DOHH2 (cell line): ENCODE measurements at regions not wholly inside any gene's neighbourhood (a gene's known extent, or its start where the extent isn't known, plus 50 kb on each side); places are given as distances from the start of the nearest gene placed in this dataset.

Experiments used
- H3F3A ChIP-seq: fragments of 200-600 bp; sonication (generic), shearing (Covaris generic); 2 replicates; pipeline ENCODE4 v1.6.0; 2016; ENCODE audit warnings: antibody characterized with exemption, mild to moderate bottlenecking; ENCODE audit not compliant: control insufficient read depth, insufficient read depth
- H3K27ac ChIP-seq: fragments of 200-600 bp; sonication (generic); 2 replicates; pipeline ENCODE4 v1.5.1; 2014; ENCODE audit warnings: low read depth, mild to moderate bottlenecking, low read length, moderate library complexity
- H3K27me3 ChIP-seq: fragments of 200-600 bp; sonication (generic); 2 replicates; pipeline ENCODE4 v1.6.1; 2014; ENCODE audit warnings: mild to moderate bottlenecking, low read length, mixed read lengths; ENCODE audit not compliant: control insufficient read depth
- H3K36me3 ChIP-seq: fragments of 200-600 bp; sonication (generic); 2 replicates; pipeline ENCODE4 v1.6.1; 2014; ENCODE audit warnings: mild to moderate bottlenecking, low read length, moderate library complexity, mixed read lengths; ENCODE audit not compliant: control insufficient read depth
- H3K4me1 ChIP-seq: fragments of 200-600 bp; sonication (generic); 2 replicates; pipeline ENCODE4 v1.6.1; 2014; ENCODE audit warnings: mild to moderate bottlenecking, low read length, mixed read lengths; ENCODE audit not compliant: control insufficient read depth
- H3K4me2 ChIP-seq: fragments of 200-600 bp; sonication (generic); 2 replicates; pipeline ENCODE4 v1.6.0; 2014; ENCODE audit warnings: mild to moderate bottlenecking, low read length, moderate library complexity
- H3K4me3 ChIP-seq: fragments of 200-600 bp; sonication (generic); 2 replicates; pipeline ENCODE4 v1.5.1; 2014; ENCODE audit warnings: mild to moderate bottlenecking, low read length, mixed read lengths
- H3K79me2 ChIP-seq: fragments of 200-600 bp; sonication (generic); 2 replicates; pipeline ENCODE4 v1.6.1; 2014; ENCODE audit warnings: mild to moderate bottlenecking, low read length, mixed read lengths; ENCODE audit not compliant: control insufficient read depth
- H3K9me2 ChIP-seq: fragments of 200-600 bp; sonication (generic); replicated peaks from 2 replicates; pipeline ENCODE4 v1.6.1; 2014; ENCODE audit warnings: mild to moderate bottlenecking, low read length, mixed read lengths; ENCODE audit not compliant: control insufficient read depth
- H3K9me3 ChIP-seq: fragments of 200-600 bp; sonication (generic); 2 replicates; pipeline ENCODE4 v1.6.1; 2014; ENCODE audit warnings: antibody characterized with exemption, low read length, mixed read lengths; ENCODE audit not compliant: control insufficient read depth, insufficient read depth
- H4K20me1 ChIP-seq: fragments of 200-600 bp; sonication (generic); 2 replicates; pipeline ENCODE4 v1.6.0; 2014; ENCODE audit warnings: low read depth, mild to moderate bottlenecking, antibody characterized with exemption, low read length, moderate library complexity; ENCODE audit not compliant: control insufficient read depth, insufficient read depth
- EZH2phosphoT487 ChIP-seq: fragments of 200-600 bp; sonication (generic); IDR thresholded peaks from 2 replicates; pipeline ENCODE4 v1.6.1; 2017; ENCODE audit warnings: borderline replicate concordance, mild to moderate bottlenecking, antibody characterized with exemption, low read length, moderate library complexity, mixed read lengths
- TF ChIP-seq, protein P1 (sequence below): fragments of 200-600 bp; sonication (generic); IDR thresholded peaks from one replicate; pipeline ENCODE4 v1.5.1; 2014; ENCODE audit warnings: antibody characterized with exemption, mild to moderate bottlenecking, low read depth, low read length; ENCODE audit not compliant: poor library complexity, severe bottlenecking

DNA sequence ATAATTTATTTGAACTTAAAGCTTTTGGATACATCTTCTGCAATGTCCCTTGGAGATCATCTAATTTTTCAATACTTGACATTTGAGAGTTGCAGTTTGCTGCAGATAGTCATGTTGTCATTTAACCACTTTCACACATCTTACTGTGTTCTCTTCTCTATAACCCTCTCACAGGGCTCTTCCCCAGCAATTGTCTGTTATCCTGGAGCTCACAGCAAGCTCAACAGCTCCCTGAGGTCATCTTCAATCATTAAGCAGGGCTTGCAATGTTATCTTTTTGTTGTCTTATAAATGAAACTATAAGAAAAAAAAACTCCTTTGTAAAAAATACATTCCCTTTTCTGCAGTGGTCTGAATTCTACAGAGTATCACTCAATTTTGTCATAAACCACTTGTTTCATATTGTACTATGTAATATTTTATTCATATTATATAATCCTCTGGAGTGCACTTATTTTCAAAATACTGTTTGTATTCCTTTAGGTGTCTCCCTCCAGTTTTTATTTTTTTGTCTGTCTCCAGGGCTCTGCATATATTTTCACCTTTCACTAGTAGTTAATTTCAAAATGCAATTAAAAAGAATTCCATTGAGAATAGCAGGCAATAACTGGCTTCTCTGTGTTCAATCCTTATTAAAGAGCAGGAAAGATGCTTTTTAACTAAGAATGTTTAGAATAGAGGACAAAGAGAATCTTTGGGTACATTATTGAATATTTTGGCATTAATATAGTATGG lies 106.3 kb upstream of the ARSJ start:
- H3K9me2 ChIP-seq: no peaks in the 10 kb centered on the region
- TF ChIP-seq, protein P1, sequence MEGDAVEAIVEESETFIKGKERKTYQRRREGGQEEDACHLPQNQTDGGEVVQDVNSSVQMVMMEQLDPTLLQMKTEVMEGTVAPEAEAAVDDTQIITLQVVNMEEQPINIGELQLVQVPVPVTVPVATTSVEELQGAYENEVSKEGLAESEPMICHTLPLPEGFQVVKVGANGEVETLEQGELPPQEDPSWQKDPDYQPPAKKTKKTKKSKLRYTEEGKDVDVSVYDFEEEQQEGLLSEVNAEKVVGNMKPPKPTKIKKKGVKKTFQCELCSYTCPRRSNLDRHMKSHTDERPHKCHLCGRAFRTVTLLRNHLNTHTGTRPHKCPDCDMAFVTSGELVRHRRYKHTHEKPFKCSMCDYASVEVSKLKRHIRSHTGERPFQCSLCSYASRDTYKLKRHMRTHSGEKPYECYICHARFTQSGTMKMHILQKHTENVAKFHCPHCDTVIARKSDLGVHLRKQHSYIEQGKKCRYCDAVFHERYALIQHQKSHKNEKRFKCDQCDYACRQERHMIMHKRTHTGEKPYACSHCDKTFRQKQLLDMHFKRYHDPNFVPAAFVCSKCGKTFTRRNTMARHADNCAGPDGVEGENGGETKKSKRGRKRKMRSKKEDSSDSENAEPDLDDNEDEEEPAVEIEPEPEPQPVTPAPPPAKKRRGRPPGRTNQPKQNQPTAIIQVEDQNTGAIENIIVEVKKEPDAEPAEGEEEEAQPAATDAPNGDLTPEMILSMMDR: no peak
- TF ChIP-seq EZH2phosphoT487: no peak
- no peaks in the 10 kb centered on the region for H3K36me3 ChIP-seq
- H3K79me2 ChIP-seq: no peaks in the 10 kb centered on the region
- no peaks in the 10 kb centered on the region for H3K4me1 ChIP-seq
- no peak overlapping the region for H3K4me2 ChIP-seq
- H4K20me1 ChIP-seq: no peaks in the 10 kb centered on the region
- H3K27ac ChIP-seq: no peak overlapping the region
- H3F3A ChIP-seq: no peaks in the 10 kb centered on the region
- H3K9me3 ChIP-seq: no peaks in the 10 kb centered on the region
- no peak overlapping the region for H3K4me3 ChIP-seq
- H3K27me3 ChIP-seq: peaks cover 2% of the 10 kb centered on the region; the same call in 1 of the 2 replicates

DNA sequence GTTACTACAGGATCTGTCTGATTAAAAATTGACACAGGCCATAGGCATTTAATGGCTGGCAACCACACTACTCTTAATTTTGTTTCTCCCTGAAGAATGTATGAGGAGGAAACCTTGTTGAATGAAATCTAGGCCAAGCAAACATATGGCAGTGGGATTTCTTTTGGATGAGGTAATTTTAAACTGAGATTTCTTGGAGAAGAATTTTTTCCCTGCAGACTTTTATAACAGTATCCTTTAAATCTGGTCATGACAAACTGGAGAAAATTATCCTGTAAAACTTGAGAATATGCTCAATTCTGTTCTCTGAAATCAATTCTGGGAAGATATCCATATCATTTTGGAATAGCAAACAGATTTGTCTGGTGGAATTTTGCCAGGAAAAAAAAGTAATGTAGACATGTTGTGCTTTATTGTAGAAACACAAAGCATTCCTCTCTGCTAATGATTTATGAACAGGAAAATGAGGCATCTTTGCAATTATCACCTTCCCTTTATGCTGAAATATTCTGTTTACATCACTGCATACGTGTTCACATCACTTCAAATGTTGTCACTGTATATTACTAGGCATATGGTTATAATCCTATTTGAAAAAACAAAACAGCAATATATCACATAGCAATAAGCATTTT lies 108.3 kb upstream of the ARSJ start:
- no peaks in the 10 kb centered on the region for H3K4me1 ChIP-seq
- no peaks in the 10 kb centered on the region for H4K20me1 ChIP-seq
- H3K4me3 ChIP-seq: no peak overlapping the region
- H3K79me2 ChIP-seq: no peaks in the 10 kb centered on the region
- peaks cover 1% of the 10 kb centered on the region; the same call in 1 of the 2 replicates for H3K27me3 ChIP-seq
- no peak overlapping the region for H3K4me2 ChIP-seq
- H3K36me3 ChIP-seq: no peaks in the 10 kb centered on the region
- no peaks in the 10 kb centered on the region for H3F3A ChIP-seq
- no peak overlapping the region for H3K27ac ChIP-seq
- no peaks in the 10 kb centered on the region for H3K9me3 ChIP-seq
- no peak for TF ChIP-seq EZH2phosphoT487
- TF ChIP-seq, protein P1: no peak
- no peaks in the 10 kb centered on the region for H3K9me2 ChIP-seq

DNA sequence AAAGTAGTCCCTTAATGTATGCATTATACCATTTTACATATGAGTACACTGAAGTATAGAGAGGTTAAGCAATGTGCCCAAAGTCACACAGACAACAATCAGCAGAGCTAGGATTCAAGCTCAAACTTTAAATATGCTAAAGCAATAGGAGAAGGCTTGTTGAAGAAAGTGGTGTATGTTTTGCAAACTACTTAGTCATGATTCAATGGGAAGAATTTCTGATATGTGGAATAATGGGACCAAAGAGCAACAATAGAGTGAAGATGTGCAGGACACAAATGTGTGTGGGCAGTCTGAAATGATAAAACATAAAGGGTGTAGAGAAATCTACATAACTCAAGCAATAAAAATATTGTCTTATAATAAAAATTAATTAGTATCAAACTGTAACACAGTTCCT lies 109.0 kb upstream of the ARSJ start:
- no peaks in the 10 kb centered on the region; the same call in 1 of the 2 replicates for H3K27me3 ChIP-seq

More for the DNA sequence above, 109.0 kb upstream of the ARSJ start:
- H3K27ac ChIP-seq: no peak overlapping the region
- no peaks in the 10 kb centered on the region for H4K20me1 ChIP-seq
- TF ChIP-seq, protein P1: no peak
- no peak for TF ChIP-seq EZH2phosphoT487
- no peaks in the 10 kb centered on the region for H3F3A ChIP-seq
- H3K79me2 ChIP-seq: no peaks in the 10 kb centered on the region
- H3K9me3 ChIP-seq: no peaks in the 10 kb centered on the region
- H3K9me2 ChIP-seq: no peaks in the 10 kb centered on the region
- no peaks in the 10 kb centered on the region for H3K36me3 ChIP-seq
- H3K4me3 ChIP-seq: no peak overlapping the region
- no peak overlapping the region for H3K4me2 ChIP-seq
- no peaks in the 10 kb centered on the region for H3K4me1 ChIP-seq
